ENCODE measurements at regions not wholly inside any gene's neighbourhood (a gene's known extent, or its start where the extent isn't known, plus 50 kb on each side); places are given as distances from the start of the nearest gene placed in this dataset.
A peak's percentile ranks its signal among the peaks of the same experiment; 100 is the strongest.

DNA sequence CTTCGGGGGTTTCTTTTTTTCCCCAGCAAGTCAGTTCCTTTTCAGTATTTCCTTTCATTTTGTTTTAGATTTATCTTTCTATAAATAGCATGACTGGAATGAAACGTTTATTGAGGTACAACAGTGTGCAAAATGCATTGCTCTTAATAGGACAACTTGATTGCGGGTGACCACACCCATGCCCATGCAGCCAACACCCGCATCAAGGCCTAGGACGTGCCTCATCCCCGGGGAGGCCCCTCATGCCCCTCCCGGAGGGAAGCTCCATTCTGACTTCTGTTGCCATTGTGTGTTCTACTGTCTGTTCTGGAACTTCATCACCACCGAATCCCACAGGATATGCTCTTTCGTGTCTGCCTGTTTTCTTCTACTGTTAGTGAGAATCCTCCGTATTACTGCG lies 82.2 kb downstream of the RPS6KA4 start:
- Histone ChIP-seq H3K4me1 (no peaks in the 10 kb centered on the region), H3K36me3 (no peaks in the 10 kb centered on the region), H3K4me3 (no peak overlapping the region), H3F3A (ENCODE audit: low read depth) (no peaks in the 10 kb centered on the region), H3K27me3 (peaks cover 6% of the 10 kb centered on the region), H2AFZ (replicated peaks) (no peak overlapping the region), H3K9ac (no peak overlapping the region), H4K20me1 (ENCODE audit: low read depth) (no peaks in the 10 kb centered on the region), H3K9me3 (ENCODE audit: low read depth) (no peaks in the 10 kb centered on the region), H3K4me2 (no peak overlapping the region), H3K27ac (no peak overlapping the region), H3K79me2 (ENCODE audit: low read depth) (no peaks in the 10 kb centered on the region)
- H3K4me1 Mint-ChIP-seq, result peaks cover 24% of the 10 kb centered on the region
- H3K4me3 Mint-ChIP-seq, result no peak overlapping the region
- no peaks in the 10 kb centered on the region for H3K36me3 Mint-ChIP-seq
- TF ChIP-seq EZH2phosphoT487 (IDR thresholded peaks at IDR 0.05), result no peak
- no peak for TF ChIP-seq CTCF (IDR thresholded peaks at IDR 0.05)
- TF ChIP-seq EZH2 (IDR thresholded peaks at IDR 0.05), result no peak
- no peak for DNase-seq (ENCODE audit: low spot score)
- H3K27me3 Mint-ChIP-seq (ENCODE audit: insufficient read depth, low read depth), result peaks cover 7% of the 10 kb centered on the region
- H3K27ac Mint-ChIP-seq, result no peak overlapping the region
- H3K9me3 Mint-ChIP-seq, result no peaks in the 10 kb centered on the region

DNA sequence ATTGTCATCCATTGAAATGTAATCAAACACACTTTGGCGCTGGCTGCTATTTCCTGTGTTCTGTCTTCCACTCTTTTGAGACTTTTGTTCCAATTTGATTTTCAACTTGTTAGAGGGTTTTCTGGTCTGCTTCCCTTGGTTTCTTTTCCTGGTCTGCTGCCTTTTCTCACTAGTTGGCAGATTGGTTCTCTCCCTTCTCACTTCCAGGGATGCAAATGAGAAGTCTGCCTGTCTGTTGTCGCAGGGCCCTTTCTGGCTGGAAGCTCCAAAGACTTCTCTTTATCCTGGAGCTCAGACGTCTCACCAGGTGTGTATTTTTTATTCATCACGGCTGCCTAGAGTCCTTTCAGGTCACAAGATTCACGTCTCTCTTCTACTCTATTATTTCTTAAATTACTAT lies 84.0 kb downstream of the RPS6KA4 start:
- no peaks in the 10 kb centered on the region for H3K36me3 ChIP-seq
- no peak for DNase-seq (ENCODE audit: low spot score)
- H3K9ac ChIP-seq, result no peak overlapping the region
- peaks cover 3% of the 10 kb centered on the region for H3K4me1 ChIP-seq
- H3K4me2 ChIP-seq, result no peak overlapping the region
- Mint-ChIP-seq H3K36me3 (no peaks in the 10 kb centered on the region), H3K4me3 (no peak overlapping the region), H3K4me1 (peaks cover 27% of the 10 kb centered on the region), H3K9me3 (no peaks in the 10 kb centered on the region), H3K27me3 (ENCODE audit: insufficient read depth, low read depth) (peaks cover 7% of the 10 kb centered on the region), H3K27ac (no peak overlapping the region)
- H3K79me2 ChIP-seq (ENCODE audit: low read depth), result no peaks in the 10 kb centered on the region
- no peak overlapping the region for H3K4me3 ChIP-seq
- TF ChIP-seq EZH2phosphoT487 (IDR thresholded peaks at IDR 0.05) (no peak), CTCF (IDR thresholded peaks at IDR 0.05) (no peak)
- H3K27ac ChIP-seq, result no peak overlapping the region
- H3K9me3 ChIP-seq (ENCODE audit: low read depth), result no peaks in the 10 kb centered on the region
- H3K27me3 ChIP-seq, result peaks cover 16% of the 10 kb centered on the region
- no peak overlapping the region for H2AFZ ChIP-seq (replicated peaks)
- H3F3A ChIP-seq (ENCODE audit: low read depth), result no peaks in the 10 kb centered on the region
- H4K20me1 ChIP-seq (ENCODE audit: low read depth), result no peaks in the 10 kb centered on the region

DNA sequence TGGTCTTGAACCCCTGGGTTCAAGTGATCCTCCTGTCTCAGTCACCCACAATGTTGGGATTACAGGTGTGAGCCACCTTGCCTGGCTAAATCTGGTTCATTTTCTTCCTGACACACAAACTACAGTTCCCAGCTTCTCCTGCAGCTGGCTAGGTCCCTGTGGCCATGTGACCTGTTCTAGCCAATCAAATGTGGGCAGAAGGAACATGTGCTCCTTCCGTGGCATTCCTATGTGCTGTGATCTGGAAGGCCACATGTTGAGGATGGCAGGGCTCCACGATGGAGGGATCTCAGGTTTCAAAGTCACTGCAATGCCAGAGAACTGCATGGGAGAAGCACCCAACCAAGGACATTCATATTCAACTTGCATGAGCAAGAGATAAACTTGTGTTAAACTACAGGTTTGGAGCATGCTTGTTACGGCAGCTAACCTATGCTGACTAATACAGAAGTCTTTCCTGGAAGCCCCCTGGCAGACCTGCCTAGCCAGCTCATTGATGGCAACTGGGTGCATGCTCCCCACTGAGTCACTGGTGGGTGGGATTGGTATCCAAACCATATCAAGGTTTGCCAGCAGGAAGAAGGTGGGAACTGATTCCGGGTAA lies 86.0 kb downstream of the RPS6KA4 start:
- Histone ChIP-seq H3K4me2 (no peak overlapping the region), H3K9me3 (ENCODE audit: low read depth) (no peaks in the 10 kb centered on the region), H3K27ac (no peak overlapping the region), H3K36me3 (no peaks in the 10 kb centered on the region), H3F3A (ENCODE audit: low read depth) (no peaks in the 10 kb centered on the region), H3K79me2 (ENCODE audit: low read depth) (no peaks in the 10 kb centered on the region), H2AFZ (replicated peaks) (no peak overlapping the region), H3K27me3 (peaks cover 35% of the 10 kb centered on the region), H4K20me1 (ENCODE audit: low read depth) (no peaks in the 10 kb centered on the region), H3K4me1 (peaks cover 10% of the 10 kb centered on the region), H3K9ac (no peak overlapping the region), H3K4me3 (no peak overlapping the region)
- Mint-ChIP-seq H3K4me3 (peak overlapping the region; percentile 46), H3K9me3 (no peaks in the 10 kb centered on the region), H3K27ac (no peak overlapping the region), H3K27me3 (ENCODE audit: insufficient read depth, low read depth) (peaks cover 2% of the 10 kb centered on the region), H3K4me1 (peaks cover 34% of the 10 kb centered on the region), H3K36me3 (no peaks in the 10 kb centered on the region)
- TF ChIP-seq EZH2 (IDR thresholded peaks at IDR 0.05) (no peak), EZH2phosphoT487 (IDR thresholded peaks at IDR 0.05) (no peak), CTCF (IDR thresholded peaks at IDR 0.05) (no peak)
- no peak for DNase-seq (ENCODE audit: low spot score)
